ENCODE measurements at regions not wholly inside any gene's neighbourhood (a gene's known extent, or its start where the extent isn't known, plus 50 kb on each side); places are given as distances from the start of the nearest gene placed in this dataset.

GRCh38 chr5:143569722-143570567 is 166.5 kb upstream of the NR3C1 start:
- TF ChIP-seq POLR2A (IDR thresholded peaks at IDR 0.05) (no peak), CTCF (IDR thresholded peaks at IDR 0.05) (no peak), EP300 (IDR thresholded peaks at IDR 0.05) (no peak), POLR2AphosphoS5 (IDR thresholded peaks at IDR 0.05) (no peak)

Data from gastroesophageal sphincter (tissue), 3 donors.